C4-2B (cell line): ENCODE measurements at regions not wholly inside any gene's neighbourhood (a gene's known extent, or its start where the extent isn't known, plus 50 kb on each side); places are given as distances from the start of the nearest gene placed in this dataset.

Experiments
- H3K27ac ChIP-seq: fragments of 450-650 bp; 2 replicates; pipeline ENCODE4 v1.5.1; 2017
- ZFX ChIP-seq: fragments of 450-650 bp; IDR thresholded peaks from 2 replicates; pipeline ENCODE4 v1.6.1; 2017
- TF ChIP-seq, protein P1 (sequence below): fragments of 450-650 bp; conservative IDR thresholded peaks from 2 replicates; pipeline ENCODE4 v1.5.1; 2017; ENCODE audit warnings: mild to moderate bottlenecking

GRCh38 chr21:32886339-32886738, 114.8 kb upstream of the PAXBP1 start:
- TF ChIP-seq, protein P1, sequence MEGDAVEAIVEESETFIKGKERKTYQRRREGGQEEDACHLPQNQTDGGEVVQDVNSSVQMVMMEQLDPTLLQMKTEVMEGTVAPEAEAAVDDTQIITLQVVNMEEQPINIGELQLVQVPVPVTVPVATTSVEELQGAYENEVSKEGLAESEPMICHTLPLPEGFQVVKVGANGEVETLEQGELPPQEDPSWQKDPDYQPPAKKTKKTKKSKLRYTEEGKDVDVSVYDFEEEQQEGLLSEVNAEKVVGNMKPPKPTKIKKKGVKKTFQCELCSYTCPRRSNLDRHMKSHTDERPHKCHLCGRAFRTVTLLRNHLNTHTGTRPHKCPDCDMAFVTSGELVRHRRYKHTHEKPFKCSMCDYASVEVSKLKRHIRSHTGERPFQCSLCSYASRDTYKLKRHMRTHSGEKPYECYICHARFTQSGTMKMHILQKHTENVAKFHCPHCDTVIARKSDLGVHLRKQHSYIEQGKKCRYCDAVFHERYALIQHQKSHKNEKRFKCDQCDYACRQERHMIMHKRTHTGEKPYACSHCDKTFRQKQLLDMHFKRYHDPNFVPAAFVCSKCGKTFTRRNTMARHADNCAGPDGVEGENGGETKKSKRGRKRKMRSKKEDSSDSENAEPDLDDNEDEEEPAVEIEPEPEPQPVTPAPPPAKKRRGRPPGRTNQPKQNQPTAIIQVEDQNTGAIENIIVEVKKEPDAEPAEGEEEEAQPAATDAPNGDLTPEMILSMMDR = no peak
- TF ChIP-seq ZFX = no peak
- H3K27ac ChIP-seq = no peak overlapping the region

- H3K27ac ChIP-seq = no peak overlapping the region
- TF ChIP-seq, protein P1 = no peak
- no peak for TF ChIP-seq ZFX
Measured at GRCh38 chr21:32887026-32887425, 115.5 kb upstream of the PAXBP1 start.

DNA sequence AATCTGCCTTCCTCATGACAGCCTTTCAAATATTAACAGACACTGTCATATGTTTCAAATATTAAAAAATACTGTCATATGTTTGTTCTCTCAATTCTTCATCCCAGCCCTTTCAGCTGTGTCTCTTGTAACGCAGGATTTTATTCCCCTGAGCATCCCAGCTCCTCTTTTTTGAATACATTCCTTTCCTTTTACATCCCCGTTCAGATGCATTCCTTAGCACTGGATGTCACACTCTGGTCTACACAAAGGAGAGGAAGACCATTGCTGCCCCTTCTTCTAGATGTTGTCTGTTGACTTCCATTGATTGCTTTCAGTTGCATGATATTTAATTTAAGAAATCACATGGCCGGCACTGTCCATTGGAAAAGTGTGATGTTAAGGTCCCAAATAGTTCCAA, 117.4 kb upstream of the PAXBP1 start:
- no peak overlapping the region for H3K27ac ChIP-seq
- TF ChIP-seq, protein P1 = no peak
- no peak for TF ChIP-seq ZFX

GRCh38 chr21:32889596-32889995, 118.0 kb upstream of the PAXBP1 start:
- TF ChIP-seq, protein P1 = no peak
- no peak for TF ChIP-seq ZFX
- no peak overlapping the region for H3K27ac ChIP-seq

GRCh38 chr21:32894321-32894720, 122.8 kb upstream of the PAXBP1 start:
- TF ChIP-seq ZFX = no peak
- TF ChIP-seq, protein P1 = no peak
- no peak overlapping the region for H3K27ac ChIP-seq

GRCh38 chr21:32900814-32901213, 124.9 kb upstream of the OLIG2 start:
- no peak overlapping the region for H3K27ac ChIP-seq
- TF ChIP-seq, protein P1 = no peak
- TF ChIP-seq ZFX = no peak

DNA sequence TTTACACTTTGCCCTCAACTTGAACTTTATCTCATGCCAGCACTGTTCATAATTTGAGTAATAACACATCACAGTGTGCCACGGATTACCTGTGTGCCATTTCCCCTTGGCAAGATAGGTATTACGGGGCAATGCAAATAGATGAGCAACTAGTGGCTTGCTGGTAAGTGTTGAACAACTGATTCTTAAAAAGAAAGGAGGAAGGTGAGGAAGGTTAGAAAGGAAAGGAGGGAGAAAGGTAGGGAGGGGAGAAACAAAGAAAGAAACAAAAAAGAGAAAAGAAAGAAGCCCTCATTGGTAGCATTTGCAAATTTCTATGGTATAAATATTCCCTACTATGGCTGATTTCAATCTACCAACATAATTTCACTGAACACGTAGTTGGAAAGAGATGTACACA, 118.2 kb upstream of the OLIG2 start:
- no peak overlapping the region for H3K27ac ChIP-seq

More for the DNA sequence above, 118.2 kb upstream of the OLIG2 start:
- TF ChIP-seq, protein P1 = no peak
- no peak for TF ChIP-seq ZFX
